NCI-H2029 treated with DMSO at 0.1 percent for 48 hours (cell line): ENCODE measurements at regions not wholly inside any gene's neighbourhood (a gene's known extent, or its start where the extent isn't known, plus 50 kb on each side); places are given as distances from the start of the nearest gene placed in this dataset.
A peak's percentile ranks its signal among the peaks of the same experiment; 100 is the strongest.

ENCODE experiments used
- DNase-seq: peaks from one replicate; lab custom pipeline; 2025; lab: John Stamatoyannopoulos, UW

- DNase-seq: no peak
Measured at GRCh38 chr5:143870362-143870761, 58.4 kb downstream of the HMHB1 start.

- DNase-seq: no peak
Measured at GRCh38 chr5:143870871-143871632, 59.1 kb downstream of the HMHB1 start.

GRCh38 chr5:143871672-143872071, 59.7 kb downstream of the HMHB1 start:
- no peak for DNase-seq

- DNase-seq: no peak
Measured at GRCh38 chr5:143874312-143874711, 62.4 kb downstream of the HMHB1 start.

GRCh38 chr5:143877196-143877595, 65.2 kb downstream of the HMHB1 start:
- no peak for DNase-seq

DNA sequence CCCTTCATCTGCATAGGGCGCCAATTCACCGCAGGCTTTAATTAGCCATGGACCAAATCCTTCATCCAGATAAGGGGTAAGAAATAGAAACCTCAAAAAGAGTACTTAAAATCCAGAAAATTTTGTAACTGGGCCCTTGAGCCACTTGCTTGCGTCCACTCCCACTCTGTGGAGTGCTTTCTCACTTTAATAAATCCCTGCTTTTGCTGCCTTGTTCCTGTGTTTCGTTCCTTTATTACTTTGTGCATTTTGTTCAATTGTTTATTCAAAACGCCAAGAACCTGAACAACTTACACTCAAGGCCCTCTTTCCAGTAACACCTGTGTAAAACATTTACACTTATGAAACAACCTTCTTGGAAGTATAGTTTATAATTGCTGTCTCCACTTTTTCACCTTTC, 66.5 kb downstream of the HMHB1 start:
- no peak for DNase-seq

GRCh38 chr5:143879646-143880045, 67.7 kb downstream of the HMHB1 start:
- no peak for DNase-seq

DNA sequence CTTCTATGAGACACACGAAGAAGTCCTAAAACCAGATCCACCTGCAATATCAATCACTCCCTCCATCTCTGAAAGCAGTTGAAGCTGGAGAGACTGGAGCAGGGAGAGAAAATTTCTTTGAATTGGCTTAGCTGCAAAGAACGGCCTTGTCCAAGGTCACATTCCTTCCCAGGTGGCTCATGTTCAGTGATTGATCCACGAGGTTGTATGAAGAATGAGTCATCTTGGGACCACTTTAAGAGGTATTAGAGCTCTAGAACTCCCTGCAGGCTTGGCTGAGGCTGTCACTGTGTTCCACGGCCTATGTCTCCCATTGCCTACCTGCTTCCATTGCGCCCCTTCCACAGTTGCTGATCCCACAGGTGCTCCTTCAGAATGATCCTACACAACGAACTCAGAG, 68.2 kb downstream of the HMHB1 start:
- DNase-seq: no peak

DNA sequence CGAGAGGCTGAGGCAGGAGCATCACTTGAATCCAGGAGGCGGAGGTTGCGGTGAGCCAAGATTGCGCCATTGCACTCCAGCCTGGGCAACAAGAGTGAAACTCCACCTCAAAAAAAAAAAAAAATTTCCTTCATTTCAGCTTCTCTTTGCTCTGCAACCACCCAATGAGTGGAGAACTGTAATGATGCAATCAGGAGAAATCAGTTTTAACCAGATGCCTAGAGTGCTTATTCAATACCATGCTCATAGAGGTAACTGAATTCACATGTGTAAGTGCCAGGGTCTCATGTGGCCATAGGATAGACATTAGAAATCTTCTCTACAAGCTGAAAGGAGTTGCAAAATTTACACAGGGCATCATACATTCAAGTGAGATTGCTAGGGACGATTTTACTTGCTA, 70.6 kb downstream of the HMHB1 start:
- no peak for DNase-seq

- DNase-seq: no peak
Measured at GRCh38 chr5:143886096-143886495, 74.1 kb downstream of the HMHB1 start.

DNA sequence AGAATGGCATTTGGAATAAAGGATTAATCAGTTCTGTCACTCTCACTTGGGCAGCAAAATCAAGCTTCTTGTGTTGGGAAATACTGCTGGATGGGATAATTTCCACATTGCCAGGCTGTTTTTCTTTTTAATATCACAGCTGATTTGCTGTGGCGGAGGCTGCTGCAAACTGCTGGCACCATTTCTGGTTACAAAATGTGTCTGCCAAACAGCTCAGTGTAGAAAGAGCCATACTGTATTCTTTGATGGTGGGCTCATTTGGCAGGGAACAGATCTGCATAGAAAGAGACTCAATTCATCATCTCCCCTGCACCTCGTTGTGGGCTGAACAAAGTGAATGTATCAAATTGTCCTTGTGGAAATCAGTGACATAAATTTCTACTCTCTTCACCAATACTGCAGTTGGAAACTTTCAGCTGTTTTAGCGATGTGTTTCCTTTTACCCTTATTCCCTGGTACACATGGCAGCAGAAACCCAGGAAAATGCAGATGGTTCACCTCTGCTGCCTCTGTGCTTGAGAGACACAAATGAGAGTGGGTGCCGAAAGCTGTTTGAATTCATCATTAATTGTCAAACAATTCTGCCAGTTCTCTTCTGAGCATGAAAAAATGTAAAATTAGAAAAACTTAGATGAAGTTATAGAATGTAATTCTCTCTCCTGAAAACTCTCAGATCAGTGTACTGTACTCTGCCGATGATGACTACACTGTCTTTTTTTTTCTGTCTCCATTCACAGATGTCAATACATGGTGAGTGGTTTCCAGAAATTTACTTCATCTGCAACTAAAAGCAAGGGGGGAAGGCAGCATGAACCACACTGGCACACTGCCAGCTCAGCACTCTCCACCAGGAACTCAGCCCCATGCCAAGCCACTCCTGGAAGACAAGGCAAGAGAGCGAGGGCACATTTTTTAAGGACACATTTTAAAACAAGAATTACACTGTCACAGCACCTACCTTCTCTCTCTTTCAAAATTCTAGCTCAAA, 75.0 kb downstream of the HMHB1 start:
- DNase-seq: peak; percentile 75

- DNase-seq: no peak
Measured at GRCh38 chr5:143887903-143888665, 76.1 kb downstream of the HMHB1 start.

GRCh38 chr5:143888912-143889311, 77.0 kb downstream of the HMHB1 start:
- DNase-seq: no peak

- no peak for DNase-seq
Measured at GRCh38 chr5:143889986-143890385, 78.0 kb downstream of the HMHB1 start.

DNA sequence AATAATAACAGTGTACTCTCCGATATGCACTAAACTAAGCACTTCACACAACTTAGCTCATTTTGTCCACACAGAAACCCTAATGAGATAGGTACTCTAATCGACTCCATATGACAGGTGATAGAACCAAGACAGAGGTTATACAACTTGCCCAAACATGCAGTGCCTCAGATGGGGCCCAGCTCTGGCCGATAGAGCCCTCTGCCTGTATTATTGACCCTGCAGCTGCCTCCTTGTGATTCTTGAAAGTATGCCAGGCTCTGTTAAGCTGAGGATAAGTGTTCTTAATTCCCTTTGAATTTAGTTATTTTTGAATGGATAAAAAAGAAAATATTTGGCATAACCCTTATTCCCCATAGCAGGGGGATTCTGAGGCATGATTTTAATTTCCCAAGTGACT, 78.5 kb downstream of the HMHB1 start:
- no peak for DNase-seq

DNA sequence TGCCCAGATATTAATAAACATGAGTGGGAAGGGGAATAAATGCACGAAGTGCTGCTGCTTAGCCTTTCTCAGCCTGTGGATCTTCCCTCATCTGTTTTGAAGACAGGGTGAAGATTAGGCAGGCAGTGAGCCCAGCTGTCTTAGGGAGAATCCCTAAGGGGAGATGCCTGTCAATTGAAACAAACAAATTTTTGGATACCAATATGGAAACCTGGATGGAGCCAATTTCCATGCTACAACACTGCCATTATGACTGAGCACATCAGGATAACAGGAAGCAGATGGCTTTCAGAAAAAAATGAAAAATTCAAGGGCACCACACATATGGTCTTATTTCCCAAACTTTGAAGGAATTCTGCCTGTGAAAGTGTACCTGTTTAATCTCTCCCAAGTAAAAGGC, 80.3 kb downstream of the HMHB1 start:
- no peak for DNase-seq

- DNase-seq: no peak
Measured at GRCh38 chr5:143892908-143893307, 80.9 kb downstream of the HMHB1 start.

- peak; percentile 29 for DNase-seq
Measured at GRCh38 chr5:143893638-143894037, 81.7 kb downstream of the HMHB1 start.

DNA sequence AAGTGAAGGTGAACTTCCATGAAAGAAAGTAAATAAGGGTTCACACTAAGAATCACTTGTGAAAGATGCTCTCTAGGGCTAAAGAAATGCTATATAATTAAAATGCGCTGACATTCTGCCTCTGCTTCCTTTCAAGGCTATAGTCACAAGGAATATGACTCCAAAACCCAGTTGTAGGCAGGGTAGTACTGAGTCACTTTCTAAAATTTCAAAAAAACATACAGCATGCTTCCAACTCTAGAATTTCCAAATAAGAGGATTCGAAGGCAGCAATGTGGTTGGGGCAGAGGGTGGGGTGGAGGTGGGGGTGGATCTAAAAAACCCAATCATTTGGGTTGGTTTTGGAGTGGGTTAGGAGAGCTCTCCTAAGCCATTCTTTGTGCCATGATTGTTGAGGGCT, 84.6 kb downstream of the HMHB1 start:
- no peak for DNase-seq

DNA sequence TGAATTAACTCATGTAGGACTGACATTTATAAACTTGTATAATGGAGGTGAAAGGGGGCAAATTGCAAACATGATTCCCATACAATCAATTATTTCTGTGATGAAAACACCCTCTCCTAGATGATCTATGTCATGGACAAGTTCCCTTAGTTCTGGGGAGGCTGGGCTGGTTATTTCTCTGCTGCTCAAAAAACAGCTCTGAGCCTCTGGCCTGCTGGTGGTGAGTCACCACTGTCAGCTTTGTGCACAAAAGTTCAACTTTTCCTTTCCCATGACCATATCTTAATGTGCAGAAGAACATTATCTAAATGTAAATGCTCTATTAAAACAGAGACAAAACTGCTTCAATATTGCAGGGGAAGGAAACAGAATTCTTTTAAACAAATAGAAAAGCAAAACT, 85.0 kb downstream of the HMHB1 start:
- DNase-seq: no peak

DNA sequence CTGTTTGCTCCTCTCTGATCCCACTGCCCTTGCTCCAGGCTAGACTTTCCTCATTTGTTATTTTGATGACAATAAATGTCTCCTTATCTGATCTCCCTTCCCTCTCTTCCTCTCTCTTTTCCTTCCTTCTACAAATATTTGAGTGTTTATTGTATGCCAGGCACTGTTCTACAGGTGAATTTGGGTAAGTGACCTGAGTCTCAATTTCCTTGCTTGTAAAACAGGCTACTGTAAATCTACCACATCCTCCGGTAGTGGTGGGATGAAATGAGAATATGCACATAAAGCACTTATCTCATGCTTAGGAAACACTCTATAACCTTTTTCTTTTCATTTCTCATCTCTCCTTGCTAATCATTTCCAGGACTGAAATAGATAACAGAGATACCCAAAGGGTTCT, 86.4 kb downstream of the HMHB1 start:
- DNase-seq: no peak

DNA sequence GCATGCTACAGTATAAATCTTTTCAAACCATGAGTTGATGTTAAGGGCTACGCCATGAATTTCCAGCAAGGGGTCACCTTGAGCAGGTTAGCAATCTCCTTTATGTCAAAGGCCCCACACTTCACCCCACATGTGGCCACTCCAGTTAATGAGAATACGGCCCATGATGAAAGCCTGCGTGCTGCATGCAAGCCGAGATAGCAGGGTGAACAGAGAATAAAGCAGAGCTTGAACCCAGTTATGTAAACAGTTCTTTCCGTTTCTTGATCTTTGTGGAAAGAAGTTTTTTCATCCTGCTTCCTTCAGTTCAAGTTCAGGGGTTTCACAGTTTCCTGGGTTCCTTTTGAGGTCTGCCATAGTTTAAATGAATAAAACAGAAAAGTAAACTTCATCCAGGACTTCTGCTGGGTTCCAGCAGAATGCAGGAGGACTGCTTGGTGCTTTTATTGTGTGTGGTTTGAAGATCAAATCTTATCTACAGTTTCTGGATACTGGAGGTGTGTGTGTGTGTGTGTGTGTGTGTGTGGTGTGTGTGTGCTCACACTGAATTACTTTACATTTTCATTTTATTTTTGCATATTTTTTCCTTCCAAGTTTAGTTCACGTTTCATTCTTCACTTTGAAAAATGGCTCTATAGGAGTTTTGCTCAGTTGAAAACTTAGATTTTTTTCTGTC, 87.1 kb downstream of the HMHB1 start:
- DNase-seq: no peak
